ENCODE measurements at regions not wholly inside any gene's neighbourhood (a gene's known extent, or its start where the extent isn't known, plus 50 kb on each side); places are given as distances from the start of the nearest gene placed in this dataset.

DNA sequence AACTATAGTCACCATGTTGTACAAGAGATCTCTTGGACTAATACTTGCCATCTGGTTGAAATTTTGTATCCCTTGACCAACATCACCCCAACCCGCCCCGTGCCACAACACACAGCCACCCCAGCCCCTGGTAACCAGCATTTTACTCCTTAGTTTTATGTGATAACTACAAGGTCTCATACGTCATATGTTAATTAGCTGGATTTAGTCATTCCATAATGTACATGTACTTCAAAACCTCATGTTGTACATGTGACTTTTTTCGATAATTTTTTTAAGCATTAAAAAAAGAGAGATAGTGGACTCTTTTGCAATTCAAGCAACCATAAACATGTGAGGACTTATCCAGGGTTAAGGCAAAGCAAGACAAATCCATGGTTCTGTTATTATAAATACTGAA lies 773.4 kb upstream of the NOVA1 start:
- Histone ChIP-seq H3K4me3 (ENCODE audit: low read depth, low read length) (no peak overlapping the region), H3K18ac (ENCODE audit: low read length) (no peak overlapping the region), H3K36me3 (ENCODE audit: control insufficient read depth in 1 of 2, insufficient read depth in 2 of 2, low read length in 2 of 2) (no peaks in the 10 kb centered on the region), H3K79me2 (ENCODE audit: control insufficient read depth, insufficient read depth, low read length, poor library complexity) (no peaks in the 10 kb centered on the region), H3K79me1 (ENCODE audit: low read length) (no peaks in the 10 kb centered on the region), H2BK120ac (ENCODE audit: insufficient read depth, low read length, poor library complexity) (no peak overlapping the region), H3K4me1 (ENCODE audit: control insufficient read depth in 1 of 2, insufficient read depth in 2 of 2, low read length in 2 of 2) (no peaks in the 10 kb centered on the region), H3K9me3 (ENCODE audit: insufficient read depth, low read depth, low read length) (no peaks in the 10 kb centered on the region), H4K12ac (ENCODE audit: low read depth, low read length) (no peak overlapping the region), H3K27me3 (ENCODE audit: insufficient read depth, low read length) (no peaks in the 10 kb centered on the region), H3K4ac (ENCODE audit: low read depth, low read length) (no peak overlapping the region), H3K14ac (ENCODE audit: low read length) (no peak overlapping the region), H4K91ac (ENCODE audit: low read depth, low read length) (no peak overlapping the region), H2BK5ac (ENCODE audit: low read depth, low read length, poor library complexity) (no peak overlapping the region), H3K4me2 (ENCODE audit: low read length) (no peak overlapping the region), H3K27ac (ENCODE audit: low read depth, low read length) (no peak overlapping the region), H2AK5ac (ENCODE audit: low read length) (no peak overlapping the region), H2BK12ac (ENCODE audit: low read length) (no peak overlapping the region), H3K9ac (ENCODE audit: low read length) (no peak overlapping the region), H4K8ac (ENCODE audit: low read depth, low read length) (no peak overlapping the region), H3K23ac (ENCODE audit: low read length) (no peak overlapping the region), H2AFZ (ENCODE audit: insufficient read depth, low read length, poor library complexity) (no peak overlapping the region)
- WGBS (ENCODE audit: extremely low coverage, insufficient coverage, insufficient read length), result no CpG with 5 or more reads among the region's 4 CpGs
- DNase-seq, result no peak

DNA sequence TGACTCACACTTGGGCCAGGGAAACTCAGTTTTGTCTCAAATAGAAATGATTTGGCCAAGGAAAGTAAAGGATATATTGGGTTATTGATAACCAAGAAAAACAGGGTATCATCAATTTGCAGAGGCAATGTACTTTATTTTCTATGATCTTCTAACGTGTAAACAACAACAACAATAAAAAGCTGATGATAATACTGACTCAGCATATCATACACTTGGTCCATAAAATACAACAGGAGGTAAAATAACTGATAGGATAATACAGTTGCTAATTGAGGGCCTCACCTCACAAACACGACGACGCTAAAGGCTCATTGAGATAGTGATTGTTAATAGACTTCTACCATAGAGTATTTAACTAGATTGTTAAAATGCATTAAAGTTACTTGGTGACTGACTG lies 774.0 kb upstream of the NOVA1 start:
- Histone ChIP-seq H2AK5ac (ENCODE audit: low read length) (no peak overlapping the region), H3K9ac (ENCODE audit: low read length) (no peak overlapping the region), H2AFZ (ENCODE audit: insufficient read depth, low read length, poor library complexity) (no peak overlapping the region), H3K23ac (ENCODE audit: low read length) (no peak overlapping the region), H3K4me2 (ENCODE audit: low read length) (no peak overlapping the region), H3K14ac (ENCODE audit: low read length) (no peak overlapping the region), H4K91ac (ENCODE audit: low read depth, low read length) (no peak overlapping the region), H3K79me2 (ENCODE audit: control insufficient read depth, insufficient read depth, low read length, poor library complexity) (no peaks in the 10 kb centered on the region), H3K18ac (ENCODE audit: low read length) (no peak overlapping the region), H3K4me1 (ENCODE audit: control insufficient read depth in 1 of 2, insufficient read depth in 2 of 2, low read length in 2 of 2) (no peaks in the 10 kb centered on the region), H3K27ac (ENCODE audit: low read depth, low read length) (no peak overlapping the region), H4K8ac (ENCODE audit: low read depth, low read length) (no peak overlapping the region), H3K4me3 (ENCODE audit: low read depth, low read length) (no peak overlapping the region), H2BK12ac (ENCODE audit: low read length) (no peak overlapping the region), H3K9me3 (ENCODE audit: insufficient read depth, low read depth, low read length) (no peaks in the 10 kb centered on the region), H3K4ac (ENCODE audit: low read depth, low read length) (no peak overlapping the region), H3K79me1 (ENCODE audit: low read length) (no peaks in the 10 kb centered on the region), H3K36me3 (ENCODE audit: control insufficient read depth in 1 of 2, insufficient read depth in 2 of 2, low read length in 2 of 2) (no peaks in the 10 kb centered on the region), H4K12ac (ENCODE audit: low read depth, low read length) (no peak overlapping the region), H3K27me3 (ENCODE audit: insufficient read depth, low read length) (no peaks in the 10 kb centered on the region), H2BK120ac (ENCODE audit: insufficient read depth, low read length, poor library complexity) (no peak overlapping the region), H2BK5ac (ENCODE audit: low read depth, low read length, poor library complexity) (no peak overlapping the region)
- DNase-seq, result no peak
- no CpG with 5 or more reads among the region's 4 CpGs for WGBS (ENCODE audit: extremely low coverage, insufficient coverage, insufficient read length)

DNA sequence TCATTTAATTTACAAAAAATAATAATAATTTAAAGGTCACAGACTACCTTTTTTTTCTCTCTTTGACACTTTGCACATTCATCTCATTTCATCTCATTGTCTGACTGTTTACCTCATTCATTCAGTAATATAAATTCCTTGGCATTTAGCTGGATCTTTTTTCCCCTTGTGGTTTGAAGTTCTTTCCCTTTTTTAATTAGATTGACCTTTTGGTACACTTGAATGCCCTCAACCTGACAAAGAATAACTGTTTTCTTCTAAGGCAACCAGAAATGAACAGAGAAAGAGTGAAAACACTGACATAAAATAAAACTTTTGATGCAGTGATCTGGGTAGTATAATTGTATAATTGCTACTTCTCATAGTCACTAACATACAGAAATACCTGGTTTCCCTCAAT lies 774.9 kb upstream of the NOVA1 start:
- no peak for DNase-seq
- no peaks in the 10 kb centered on the region for H3K79me2 ChIP-seq (ENCODE audit: control insufficient read depth, insufficient read depth, low read length, poor library complexity)
- no peak overlapping the region for H4K91ac ChIP-seq (ENCODE audit: low read depth, low read length)
- H3K27ac ChIP-seq (ENCODE audit: low read depth, low read length), result no peak overlapping the region
- H3K18ac ChIP-seq (ENCODE audit: low read length), result no peak overlapping the region
- H3K4me2 ChIP-seq (ENCODE audit: low read length), result no peak overlapping the region
- no peaks in the 10 kb centered on the region for H3K9me3 ChIP-seq (ENCODE audit: insufficient read depth, low read depth, low read length)
- H3K27me3 ChIP-seq (ENCODE audit: insufficient read depth, low read length), result no peaks in the 10 kb centered on the region
- no peak overlapping the region for H2AFZ ChIP-seq (ENCODE audit: insufficient read depth, low read length, poor library complexity)
- no peaks in the 10 kb centered on the region for H3K79me1 ChIP-seq (ENCODE audit: low read length)
- H4K8ac ChIP-seq (ENCODE audit: low read depth, low read length), result no peak overlapping the region
- H2AK5ac ChIP-seq (ENCODE audit: low read length), result no peak overlapping the region
- no peak overlapping the region for H3K9ac ChIP-seq (ENCODE audit: low read length)
- H3K4me3 ChIP-seq (ENCODE audit: low read depth, low read length), result no peak overlapping the region
- no peak overlapping the region for H3K4ac ChIP-seq (ENCODE audit: low read depth, low read length)
- no peak overlapping the region for H2BK12ac ChIP-seq (ENCODE audit: low read length)
- H3K14ac ChIP-seq (ENCODE audit: low read length), result no peak overlapping the region
- H3K36me3 ChIP-seq (ENCODE audit: control insufficient read depth in 1 of 2, insufficient read depth in 2 of 2, low read length in 2 of 2), result no peaks in the 10 kb centered on the region
- H3K4me1 ChIP-seq (ENCODE audit: control insufficient read depth in 1 of 2, insufficient read depth in 2 of 2, low read length in 2 of 2), result no peaks in the 10 kb centered on the region
- no peak overlapping the region for H3K23ac ChIP-seq (ENCODE audit: low read length)
- no peak overlapping the region for H2BK120ac ChIP-seq (ENCODE audit: insufficient read depth, low read length, poor library complexity)
- no peak overlapping the region for H4K12ac ChIP-seq (ENCODE audit: low read depth, low read length)
- no peak overlapping the region for H2BK5ac ChIP-seq (ENCODE audit: low read depth, low read length, poor library complexity)

DNA sequence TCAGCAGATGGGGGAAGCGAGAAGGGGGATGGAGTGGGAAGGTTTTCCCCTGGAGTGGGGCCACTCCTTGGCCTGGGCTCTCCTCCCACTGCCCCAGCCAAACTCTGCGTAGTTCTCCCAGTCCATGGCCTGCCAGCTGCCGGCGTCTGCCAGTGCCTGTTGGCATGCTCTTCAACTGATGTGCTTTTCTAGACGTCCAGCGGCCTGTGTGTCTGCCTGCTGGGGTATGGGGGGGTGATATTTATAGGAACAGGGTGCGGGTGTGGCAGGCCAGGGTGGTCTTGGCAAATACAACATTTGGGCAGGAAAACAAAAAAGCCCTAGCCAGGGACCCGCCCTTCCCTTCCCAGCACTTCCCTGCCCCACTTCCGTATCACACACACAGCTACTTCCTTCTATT lies 786.3 kb upstream of the NOVA1 start:
- Histone ChIP-seq H3K4ac (ENCODE audit: low read depth, low read length) (no peak overlapping the region), H2AFZ (ENCODE audit: insufficient read depth, low read length, poor library complexity) (no peak overlapping the region), H3K79me2 (ENCODE audit: control insufficient read depth, insufficient read depth, low read length, poor library complexity) (no peaks in the 10 kb centered on the region), H3K9me3 (ENCODE audit: insufficient read depth, low read depth, low read length) (no peaks in the 10 kb centered on the region), H3K23ac (ENCODE audit: low read length) (no peak overlapping the region), H3K14ac (ENCODE audit: low read length) (no peak overlapping the region), H3K9ac (ENCODE audit: low read length) (no peak overlapping the region), H3K4me2 (ENCODE audit: low read length) (no peak overlapping the region), H3K4me1 (ENCODE audit: control insufficient read depth in 1 of 2, insufficient read depth in 2 of 2, low read length in 2 of 2) (no peaks in the 10 kb centered on the region), H3K27ac (ENCODE audit: low read depth, low read length) (no peak overlapping the region), H4K8ac (ENCODE audit: low read depth, low read length) (no peak overlapping the region), H2AK5ac (ENCODE audit: low read length) (no peak overlapping the region), H2BK12ac (ENCODE audit: low read length) (no peak overlapping the region), H2BK120ac (ENCODE audit: insufficient read depth, low read length, poor library complexity) (no peak overlapping the region), H4K12ac (ENCODE audit: low read depth, low read length) (no peak overlapping the region), H3K4me3 (ENCODE audit: low read depth, low read length) (no peak overlapping the region), H3K36me3 (ENCODE audit: control insufficient read depth in 1 of 2, insufficient read depth in 2 of 2, low read length in 2 of 2) (no peaks in the 10 kb centered on the region), H3K18ac (ENCODE audit: low read length) (no peak overlapping the region), H3K27me3 (ENCODE audit: insufficient read depth, low read length) (no peaks in the 10 kb centered on the region), H2BK5ac (ENCODE audit: low read depth, low read length, poor library complexity) (no peak overlapping the region), H4K91ac (ENCODE audit: low read depth, low read length) (no peak overlapping the region), H3K79me1 (ENCODE audit: low read length) (no peaks in the 10 kb centered on the region)
- no CpG with 5 or more reads among the region's 9 CpGs for WGBS (ENCODE audit: extremely low coverage, insufficient coverage, insufficient read length)
- no peak for DNase-seq

DNA sequence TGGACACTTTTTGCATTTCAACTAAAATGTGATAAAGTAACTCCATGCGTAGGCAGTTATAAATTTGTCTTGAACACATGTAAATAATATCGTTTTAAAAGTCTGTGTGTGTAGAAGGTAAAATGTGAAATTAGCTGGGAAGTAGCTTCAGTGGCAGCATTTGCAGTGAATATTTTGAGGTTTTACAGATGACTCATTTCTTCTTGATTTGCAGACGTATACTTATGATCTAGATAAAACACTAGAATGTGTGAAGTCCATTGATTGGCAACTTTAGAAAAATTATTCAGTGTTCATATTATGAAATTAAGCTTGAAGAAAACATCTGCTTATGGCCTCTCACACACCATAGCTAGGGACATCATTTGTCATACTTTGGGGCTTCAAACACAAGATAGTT lies 788.6 kb upstream of the NOVA1 start:
- Histone ChIP-seq H3K27me3 (ENCODE audit: insufficient read depth, low read length) (no peaks in the 10 kb centered on the region), H4K91ac (ENCODE audit: low read depth, low read length) (no peak overlapping the region), H2BK5ac (ENCODE audit: low read depth, low read length, poor library complexity) (no peak overlapping the region), H2BK12ac (ENCODE audit: low read length) (no peak overlapping the region), H3K4me1 (ENCODE audit: control insufficient read depth in 1 of 2, insufficient read depth in 2 of 2, low read length in 2 of 2) (no peaks in the 10 kb centered on the region), H3K36me3 (ENCODE audit: control insufficient read depth in 1 of 2, insufficient read depth in 2 of 2, low read length in 2 of 2) (no peaks in the 10 kb centered on the region), H2AK5ac (ENCODE audit: low read length) (no peak overlapping the region), H3K27ac (ENCODE audit: low read depth, low read length) (no peak overlapping the region), H3K4me3 (ENCODE audit: low read depth, low read length) (no peak overlapping the region), H3K18ac (ENCODE audit: low read length) (no peak overlapping the region), H3K79me2 (ENCODE audit: control insufficient read depth, insufficient read depth, low read length, poor library complexity) (no peaks in the 10 kb centered on the region), H4K8ac (ENCODE audit: low read depth, low read length) (no peak overlapping the region), H3K4me2 (ENCODE audit: low read length) (no peak overlapping the region), H3K23ac (ENCODE audit: low read length) (no peak overlapping the region), H3K4ac (ENCODE audit: low read depth, low read length) (no peak overlapping the region), H2AFZ (ENCODE audit: insufficient read depth, low read length, poor library complexity) (no peak overlapping the region), H3K79me1 (ENCODE audit: low read length) (no peaks in the 10 kb centered on the region), H4K12ac (ENCODE audit: low read depth, low read length) (no peak overlapping the region), H2BK120ac (ENCODE audit: insufficient read depth, low read length, poor library complexity) (no peak overlapping the region), H3K9ac (ENCODE audit: low read length) (no peak overlapping the region), H3K9me3 (ENCODE audit: insufficient read depth, low read depth, low read length) (no peaks in the 10 kb centered on the region), H3K14ac (ENCODE audit: low read length) (no peak overlapping the region)
- whole genome bisulfite sequencing (ENCODE audit: extremely low coverage, insufficient coverage, insufficient read length), result no CpG with 5 or more reads among the region's 3 CpGs
- DNase-seq, result no peak
